T-cell (primary cell): ENCODE measurements at regions not wholly inside any gene's neighbourhood (a gene's known extent, or its start where the extent isn't known, plus 50 kb on each side); places are given as distances from the start of the nearest gene placed in this dataset.

Source experiments
- ATAC-seq, 4 experiments: fragments of 200-7000 bp in 3 of 4; fragments of 150-1000 bp in 1 of 4; cut with Tn5 transposase; replicated peaks in 1 of 4; 1 replicate in 3 of 4; 2 replicates in 1 of 4; pipeline ENCODE4 v1.10.0; 2021; ENCODE audit warnings: moderate library complexity in 3 of 4, mild to moderate bottlenecking in 2 of 4, moderate number of reproducible peaks in 1 of 4
- CTCF ChIA-PET, 2 donors: fragments of 300-600 bp; sonication (Branson Sonifier 250); formaldehyde crosslinking; loops; one replicate each; lab custom pipeline; 2022; ENCODE audit warnings: antibody characterized with exemption in 2 of 2; lab: Charles Lee
- POLR2A ChIA-PET, 2 donors: fragments of 300-600 bp; sonication (Branson Sonifier 250); formaldehyde crosslinking; loops; one replicate each; lab custom pipeline; 2022; ENCODE audit warnings: antibody characterized with exemption in 2 of 2; lab: Charles Lee
- DNase-seq, 35 experiments: peaks; one replicate each; pipeline versions ENCODE4 v3.0.0 to v3.0.0-alpha.2; 2013 to 2023
- H3K27ac ChIP-seq: one replicate; pipeline ENCODE4 v1.5.1; 2013; ENCODE audit warnings: low read length
- H3K27me3 ChIP-seq, 2 experiments: replicated peaks in 1 of 2; 1 replicate in 1 of 2; 2 replicates in 1 of 2; pipeline versions ENCODE4 v1.6.1 to v1.7.0; 2013; ENCODE audit warnings: low read length in 1 of 2, mixed read lengths in 1 of 2; ENCODE audit not compliant: control insufficient read depth in 2 of 2, insufficient read depth in 2 of 2; ENCODE audit errors: extremely low read depth in 1 of 2
- H3K36me3 ChIP-seq, 2 donors: 1 replicate in 1 of 2; 2 replicates in 1 of 2; pipeline versions ENCODE4 v1.6.1 to v1.7.0; 2013; ENCODE audit warnings: low read length in 1 of 2; ENCODE audit not compliant: control insufficient read depth in 2 of 2, insufficient read depth in 1 of 2; ENCODE audit errors: extremely low read depth in 1 of 2
- H3K4me1 ChIP-seq, 2 experiments: 1 replicate in 1 of 2; 2 replicates in 1 of 2; pipeline versions ENCODE4 v1.6.1 to v1.7.0; 2013; ENCODE audit warnings: low read length in 2 of 2, mixed read lengths in 1 of 2; ENCODE audit not compliant: insufficient read depth in 2 of 2, control insufficient read depth in 1 of 2; ENCODE audit errors: extremely low read depth in 1 of 2
- H3K4me3 ChIP-seq, 2 donors: 1 replicate in 1 of 2; 2 replicates in 1 of 2; pipeline versions ENCODE4 v1.5.1 to v1.7.0; 2013; ENCODE audit warnings: mild to moderate bottlenecking in 2 of 2, low read length in 1 of 2, moderate library complexity in 1 of 2; ENCODE audit not compliant: control insufficient read depth in 1 of 2; ENCODE audit errors: extremely low read depth in 1 of 2
- H3K9me3 ChIP-seq: 2 replicates; pipeline ENCODE4 v1.7.0; 2013
- H3K27ac Mint-ChIP-seq, 2 donors: one replicate each; pipeline ENCODE4 v1.8.0; 2020 to 2021; ENCODE audit warnings: mild to moderate bottlenecking in 2 of 2, mixed read lengths in 2 of 2
- H3K27me3 Mint-ChIP-seq, 2 donors: one replicate each; pipeline ENCODE4 v1.8.0; 2021 to 2022; ENCODE audit warnings: mixed read lengths in 2 of 2
- H3K36me3 Mint-ChIP-seq: one replicate; pipeline ENCODE4 v1.8.0; 2021; ENCODE audit warnings: mixed read lengths
- H3K4me1 Mint-ChIP-seq, 3 donors: one replicate each; pipeline ENCODE4 v1.8.0; 2020 to 2022; ENCODE audit warnings: mixed read lengths in 3 of 3, mild to moderate bottlenecking in 1 of 3
- H3K4me3 Mint-ChIP-seq, 3 donors: one replicate each; pipeline ENCODE4 v1.8.0; 2020 to 2022; ENCODE audit warnings: mild to moderate bottlenecking in 3 of 3, mixed read lengths in 3 of 3, moderate library complexity in 3 of 3
- H3K9me3 Mint-ChIP-seq, 3 donors: one replicate each; pipeline ENCODE4 v1.8.0; 2020 to 2022; ENCODE audit warnings: mixed read lengths in 3 of 3
- WGBS: methylation state at CpG from one replicate; pipeline ENCODE4 v1.1.5; 2013; ENCODE audit warnings: missing lambda C conversion rate; ENCODE audit not compliant: insufficient coverage; 5-methylcytosine and 5-hydroxymethylcytosine counted together

GRCh38 chr1:30478799-30479563 is 244.4 kb downstream of the MATN1 start:
- 89% methylated on average over 12 of the region's 13 CpGs for WGBS
- Histone ChIP-seq H3K27me3 (peaks cover 0 to 25% of the 10 kb centered on the region in 2 experiments), H3K36me3 (no peaks in the 10 kb centered on the region), H3K9me3 (no peaks in the 10 kb centered on the region), H3K27ac (no peak overlapping the region), H3K4me1 (no peaks in the 10 kb centered on the region), H3K4me3 (no peak overlapping the region)
- CTCF ChIA-PET = interaction anchor here in 1 of 2 donors (0.6 kb wide), 1 partner anchor 1038 kb away, joined by 3 read pairs; no protein-coding TSS in a partner anchor
- no peaks in the 10 kb centered on the region for H3K36me3 Mint-ChIP-seq
- no peak for DNase-seq
- H3K9me3 Mint-ChIP-seq = peaks cover 0 to 18% (median 6%) of the 10 kb centered on the region in 3 donors
- H3K4me3 Mint-ChIP-seq = no peak overlapping the region
- H3K27me3 Mint-ChIP-seq = peaks cover 9 to 14% of the 10 kb centered on the region in 2 donors
- H3K27ac Mint-ChIP-seq = no peak overlapping the region
- POLR2A ChIA-PET = interaction anchor here in 1 of 2 donors (0.6 kb wide), 1 partner anchor 12 kb away, joined by 3 read pairs; no protein-coding TSS in a partner anchor
- H3K4me1 Mint-ChIP-seq = no peaks in the 10 kb centered on the region
- no peak for ATAC-seq

- Mint-ChIP-seq H3K4me3 (no peak overlapping the region), H3K36me3 (no peaks in the 10 kb centered on the region), H3K27ac (no peak overlapping the region), H3K4me1 (no peaks in the 10 kb centered on the region), H3K27me3 (peaks cover 6 to 11% of the 10 kb centered on the region in 2 donors), H3K9me3 (peaks cover 0 to 15% (median 6%) of the 10 kb centered on the region in 3 donors)
- Histone ChIP-seq H3K4me3 (no peak overlapping the region), H3K9me3 (no peaks in the 10 kb centered on the region), H3K4me1 (no peaks in the 10 kb centered on the region), H3K36me3 (no peaks in the 10 kb centered on the region), H3K27ac (no peak overlapping the region), H3K27me3 (peaks cover 0 to 21% of the 10 kb centered on the region in 2 experiments)
- POLR2A ChIA-PET = no interaction called here
- WGBS = 76% methylated on average over 5 of the region's 6 CpGs
- DNase-seq = no peak
- CTCF ChIA-PET = no interaction called here
- ATAC-seq = no peak
Measured at GRCh38 chr1:30478283-30478682, 245.1 kb downstream of the MATN1 start.

GRCh38 chr1:30477588-30477987 is 245.8 kb downstream of the MATN1 start:
- 44% methylated on average over 1 of the region's 8 CpGs for WGBS
- H3K27me3 Mint-ChIP-seq = peaks cover 4 to 10% of the 10 kb centered on the region in 2 donors
- ATAC-seq = no peak

GRCh38 chr1:30476911-30477459 is 246.4 kb downstream of the MATN1 start:
- ChIA-PET CTCF (no interaction called here), POLR2A (no interaction called here)
- H3K27ac ChIP-seq = no peak overlapping the region
- Mint-ChIP-seq H3K9me3 (peaks cover 0 to 12% (median 5%) of the 10 kb centered on the region in 3 donors), H3K4me1 (no peaks in the 10 kb centered on the region), H3K27me3 (peaks cover 4 to 10% of the 10 kb centered on the region in 2 donors), H3K4me3 (no peak overlapping the region), H3K27ac (no peak overlapping the region), H3K36me3 (no peaks in the 10 kb centered on the region)
- H3K9me3 ChIP-seq = no peaks in the 10 kb centered on the region
- ATAC-seq (no peak), DNase-seq (peak in 1 of 35 experiments; percentile 3)
- 90% methylated on average over 3 of the region's 8 CpGs for WGBS
- H3K4me1 ChIP-seq = no peaks in the 10 kb centered on the region
- no peaks in the 10 kb centered on the region for H3K36me3 ChIP-seq
- no peak overlapping the region for H3K4me3 ChIP-seq
- H3K27me3 ChIP-seq = peaks cover 0 to 9% of the 10 kb centered on the region in 2 experiments

More at GRCh38 chr1:30477588-30477987, 245.8 kb downstream of the MATN1 start:
- Mint-ChIP-seq H3K27ac (no peak overlapping the region), H3K9me3 (peaks cover 0 to 14% (median 6%) of the 10 kb centered on the region in 3 donors), H3K4me3 (no peak overlapping the region), H3K36me3 (no peaks in the 10 kb centered on the region), H3K4me1 (no peaks in the 10 kb centered on the region)
- ChIA-PET POLR2A (no interaction called here), CTCF (no interaction called here)
- Histone ChIP-seq H3K4me1 (no peaks in the 10 kb centered on the region), H3K36me3 (no peaks in the 10 kb centered on the region), H3K27me3 (peaks cover 0 to 14% of the 10 kb centered on the region in 2 experiments), H3K9me3 (no peaks in the 10 kb centered on the region), H3K27ac (no peak overlapping the region), H3K4me3 (no peak overlapping the region)
- peak in 1 of 35 experiments; percentile 4 for DNase-seq

GRCh38 chr1:30476476-30476875 is 246.9 kb downstream of the MATN1 start:
- no peaks in the 10 kb centered on the region for H3K36me3 Mint-ChIP-seq
- H3K27ac ChIP-seq = no peak overlapping the region
- ATAC-seq (no peak), DNase-seq (no peak)
- no peak overlapping the region for H3K4me3 ChIP-seq
- H3K27me3 Mint-ChIP-seq = peaks cover 4 to 10% of the 10 kb centered on the region in 2 donors
- no peaks in the 10 kb centered on the region for H3K36me3 ChIP-seq
- H3K9me3 Mint-ChIP-seq = peaks cover 0 to 7% (median 0%) of the 10 kb centered on the region in 3 donors
- WGBS = 59% methylated on average over 5 of the region's 6 CpGs
- peaks cover 0 to 9% of the 10 kb centered on the region in 2 experiments for H3K27me3 ChIP-seq
- H3K9me3 ChIP-seq = no peaks in the 10 kb centered on the region
- POLR2A ChIA-PET = no interaction called here
- CTCF ChIA-PET = no interaction called here
- no peaks in the 10 kb centered on the region for H3K4me1 ChIP-seq
- H3K4me1 Mint-ChIP-seq = no peaks in the 10 kb centered on the region
- H3K4me3 Mint-ChIP-seq = no peak overlapping the region
- no peak overlapping the region for H3K27ac Mint-ChIP-seq

GRCh38 chr1:30475966-30476365 is 247.4 kb downstream of the MATN1 start:
- no peak overlapping the region for H3K4me3 Mint-ChIP-seq
- H3K27me3 ChIP-seq = peaks cover 0 to 9% of the 10 kb centered on the region in 2 experiments
- ATAC-seq (no peak), DNase-seq (peak in 1 of 35 experiments; percentile 3)
- H3K4me1 Mint-ChIP-seq = no peaks in the 10 kb centered on the region
- ChIA-PET CTCF (no interaction called here), POLR2A (no interaction called here)
- H3K36me3 ChIP-seq = no peaks in the 10 kb centered on the region
- peaks cover 4 to 10% of the 10 kb centered on the region in 2 donors for H3K27me3 Mint-ChIP-seq
- 61% methylated on average over 6 of the region's 6 CpGs for WGBS
- peaks cover 0 to 5% (median 0%) of the 10 kb centered on the region in 3 donors for H3K9me3 Mint-ChIP-seq
- H3K4me1 ChIP-seq = no peaks in the 10 kb centered on the region
- H3K4me3 ChIP-seq = no peak overlapping the region
- no peak overlapping the region for H3K27ac ChIP-seq
- H3K9me3 ChIP-seq = no peaks in the 10 kb centered on the region
- no peak overlapping the region for H3K27ac Mint-ChIP-seq
- no peaks in the 10 kb centered on the region for H3K36me3 Mint-ChIP-seq
